ENCODE measurements at regions not wholly inside any gene's neighbourhood (a gene's known extent, or its start where the extent isn't known, plus 50 kb on each side); places are given as distances from the start of the nearest gene placed in this dataset.

DNA sequence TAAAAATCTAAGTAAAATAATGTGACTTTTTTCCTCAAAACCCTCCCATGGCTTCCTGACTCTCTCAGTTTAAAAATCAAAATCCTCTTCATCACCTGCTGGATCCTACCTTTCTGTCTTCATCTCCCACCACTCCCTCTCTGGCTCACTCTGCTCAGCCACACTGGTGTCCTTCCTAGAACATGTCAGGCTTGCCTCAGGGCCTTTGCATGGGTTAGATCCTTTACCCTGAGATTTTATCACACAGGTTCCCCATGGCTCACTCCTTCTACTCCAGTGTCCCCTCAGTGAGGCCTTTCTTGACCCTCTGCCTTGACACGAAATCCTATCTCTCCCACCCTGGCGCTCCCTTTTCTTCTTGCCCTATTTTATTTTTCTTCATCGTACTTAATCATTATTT, 141.8 kb downstream of the RPL22L1 start:
- Mint-ChIP-seq H3K27ac (no peak overlapping the region), H3K27me3 (peaks cover 12% of the 10 kb centered on the region), H3K4me3 (no peak overlapping the region), H3K4me1 (no peaks in the 10 kb centered on the region), H3K9me3 (no peaks in the 10 kb centered on the region), H3K36me3 (ENCODE audit: low read depth) (no peaks in the 10 kb centered on the region)
- POLR2A ChIA-PET: no interaction called here
- CTCF ChIA-PET: no interaction called here
- DNase-seq: no peak

GRCh38 chr3:170727754-170728153, 141.9 kb upstream of the SLC7A14 start:
- Mint-ChIP-seq H3K4me1 (no peaks in the 10 kb centered on the region), H3K36me3 (ENCODE audit: low read depth) (no peaks in the 10 kb centered on the region)
- CTCF ChIA-PET: no interaction called here

GRCh38 chr3:170726976-170727661, 141.2 kb upstream of the SLC7A14 start:
- H3K27ac Mint-ChIP-seq: no peak overlapping the region
- H3K4me1 Mint-ChIP-seq: no peaks in the 10 kb centered on the region
- ChIA-PET POLR2A (no interaction called here), CTCF (no interaction called here)
- H3K4me3 Mint-ChIP-seq: no peak overlapping the region
- H3K27me3 Mint-ChIP-seq: peaks cover 12% of the 10 kb centered on the region
- no peaks in the 10 kb centered on the region for H3K9me3 Mint-ChIP-seq
- DNase-seq: no peak
- H3K36me3 Mint-ChIP-seq (ENCODE audit: low read depth): no peaks in the 10 kb centered on the region

More at GRCh38 chr3:170727754-170728153, 141.9 kb upstream of the SLC7A14 start:
- H3K27me3 Mint-ChIP-seq: peaks cover 12% of the 10 kb centered on the region
- no peak for DNase-seq
- POLR2A ChIA-PET: no interaction called here
- no peak overlapping the region for H3K27ac Mint-ChIP-seq
- H3K9me3 Mint-ChIP-seq: no peaks in the 10 kb centered on the region
- H3K4me3 Mint-ChIP-seq: no peak overlapping the region

DNA sequence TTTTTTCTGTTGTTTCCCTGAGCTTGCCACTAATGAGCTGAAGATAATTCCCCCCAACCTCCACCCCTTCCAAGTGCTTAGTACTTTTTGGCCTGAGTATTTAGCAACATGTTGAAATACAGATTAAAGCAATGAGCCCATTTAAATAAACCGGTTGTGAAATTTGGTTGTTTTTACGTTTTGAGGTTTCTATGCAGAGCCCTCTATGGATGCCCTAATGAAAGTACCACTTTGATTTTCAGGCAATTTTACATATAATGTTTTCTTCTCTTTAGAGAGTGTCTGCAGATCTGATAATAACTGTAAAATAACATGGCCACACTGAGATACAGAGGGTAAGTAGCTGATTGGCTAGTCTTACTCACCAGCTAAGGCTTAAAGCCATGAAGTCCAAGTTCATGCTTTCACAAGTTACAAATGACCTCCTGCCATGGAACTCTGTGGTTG, 139.4 kb upstream of the SLC7A14 start:
- Mint-ChIP-seq H3K4me3 (no peak overlapping the region), H3K9me3 (no peaks in the 10 kb centered on the region), H3K36me3 (ENCODE audit: low read depth) (no peaks in the 10 kb centered on the region), H3K27ac (no peak overlapping the region), H3K27me3 (peaks cover 17% of the 10 kb centered on the region), H3K4me1 (no peaks in the 10 kb centered on the region)
- POLR2A ChIA-PET: no interaction called here
- CTCF ChIA-PET: no interaction called here
- no peak for DNase-seq

GRCh38 chr3:170724599-170725280, 138.9 kb upstream of the SLC7A14 start:
- H3K27me3 Mint-ChIP-seq: peaks cover 14% of the 10 kb centered on the region
- H3K4me1 Mint-ChIP-seq: no peaks in the 10 kb centered on the region
- H3K27ac Mint-ChIP-seq: no peak overlapping the region
- no peaks in the 10 kb centered on the region for H3K9me3 Mint-ChIP-seq
- CTCF ChIA-PET: no interaction called here
- DNase-seq: no peak
- no peak overlapping the region for H3K4me3 Mint-ChIP-seq
- POLR2A ChIA-PET: no interaction called here
- H3K36me3 Mint-ChIP-seq (ENCODE audit: low read depth): no peaks in the 10 kb centered on the region

- H3K9me3 Mint-ChIP-seq: peaks cover 1% of the 10 kb centered on the region
- no peaks in the 10 kb centered on the region for H3K36me3 Mint-ChIP-seq (ENCODE audit: low read depth)
- H3K27me3 Mint-ChIP-seq: peaks cover 17% of the 10 kb centered on the region
- ChIA-PET POLR2A (no interaction called here), CTCF (no interaction called here)
- no peak overlapping the region for H3K27ac Mint-ChIP-seq
- no peak overlapping the region for H3K4me3 Mint-ChIP-seq
- no peaks in the 10 kb centered on the region for H3K4me1 Mint-ChIP-seq
- DNase-seq: no peak
These were observed 137.4 kb upstream of the SLC7A14 start for GRCh38 chr3:170723241-170723640.

- H3K4me3 Mint-ChIP-seq: no peak overlapping the region
- DNase-seq: no peak
- CTCF ChIA-PET: no interaction called here
- H3K36me3 Mint-ChIP-seq (ENCODE audit: low read depth): no peaks in the 10 kb centered on the region
- peaks cover 1% of the 10 kb centered on the region for H3K9me3 Mint-ChIP-seq
- H3K27me3 Mint-ChIP-seq: peaks cover 17% of the 10 kb centered on the region
- H3K4me1 Mint-ChIP-seq: no peaks in the 10 kb centered on the region
- POLR2A ChIA-PET: no interaction called here
- H3K27ac Mint-ChIP-seq: no peak overlapping the region
These were observed 135.7 kb upstream of the SLC7A14 start for GRCh38 chr3:170721563-170721962.

DNA sequence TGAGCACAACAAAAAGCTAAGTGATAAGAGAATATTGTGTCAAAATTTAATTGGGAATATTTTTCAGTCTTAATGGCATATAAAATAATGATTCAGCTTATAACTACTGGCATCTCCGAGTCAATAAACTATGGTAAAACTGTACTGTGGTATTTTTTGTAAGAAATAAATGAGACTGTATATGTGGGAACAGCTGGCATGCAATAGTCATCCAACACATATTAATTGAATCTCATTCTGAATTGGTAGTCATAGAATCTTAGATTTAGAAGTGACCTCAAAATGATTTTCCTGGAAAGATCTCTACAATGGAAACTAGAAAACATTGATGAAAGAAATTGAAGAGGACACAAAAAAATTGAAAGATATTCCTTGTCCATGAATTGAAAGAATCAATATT, 133.4 kb upstream of the SLC7A14 start:
- Mint-ChIP-seq H3K9me3 (peaks cover 1% of the 10 kb centered on the region), H3K27me3 (peaks cover 26% of the 10 kb centered on the region), H3K4me1 (no peaks in the 10 kb centered on the region), H3K27ac (no peak overlapping the region), H3K36me3 (ENCODE audit: low read depth) (no peaks in the 10 kb centered on the region), H3K4me3 (no peak overlapping the region)
- DNase-seq: no peak
- CTCF ChIA-PET: no interaction called here
- POLR2A ChIA-PET: no interaction called here

DNA sequence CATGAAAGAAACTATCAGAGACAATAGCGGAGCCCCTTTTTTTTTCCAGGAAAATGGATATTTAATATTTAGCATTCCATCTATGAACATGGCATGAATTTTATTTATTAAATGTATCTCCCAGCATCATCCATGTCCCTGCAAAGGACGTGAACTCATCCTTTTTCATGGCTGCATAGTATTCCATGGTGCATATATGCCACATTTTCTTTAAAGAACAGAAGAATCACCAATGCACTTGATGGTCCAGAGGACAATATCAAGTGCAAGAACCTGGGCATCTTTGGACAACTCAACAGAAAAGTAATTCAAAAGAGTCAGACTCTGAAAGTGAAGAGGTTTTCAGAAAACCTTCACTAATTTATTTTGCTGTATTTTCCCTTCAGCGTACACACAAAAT, 133.0 kb upstream of the SLC7A14 start:
- Mint-ChIP-seq H3K4me3 (no peak overlapping the region), H3K27ac (no peak overlapping the region), H3K27me3 (peaks cover 24% of the 10 kb centered on the region), H3K9me3 (peaks cover 1% of the 10 kb centered on the region), H3K36me3 (ENCODE audit: low read depth) (no peaks in the 10 kb centered on the region), H3K4me1 (no peaks in the 10 kb centered on the region)
- ChIA-PET CTCF (no interaction called here), POLR2A (no interaction called here)
- no peak for DNase-seq

DNA sequence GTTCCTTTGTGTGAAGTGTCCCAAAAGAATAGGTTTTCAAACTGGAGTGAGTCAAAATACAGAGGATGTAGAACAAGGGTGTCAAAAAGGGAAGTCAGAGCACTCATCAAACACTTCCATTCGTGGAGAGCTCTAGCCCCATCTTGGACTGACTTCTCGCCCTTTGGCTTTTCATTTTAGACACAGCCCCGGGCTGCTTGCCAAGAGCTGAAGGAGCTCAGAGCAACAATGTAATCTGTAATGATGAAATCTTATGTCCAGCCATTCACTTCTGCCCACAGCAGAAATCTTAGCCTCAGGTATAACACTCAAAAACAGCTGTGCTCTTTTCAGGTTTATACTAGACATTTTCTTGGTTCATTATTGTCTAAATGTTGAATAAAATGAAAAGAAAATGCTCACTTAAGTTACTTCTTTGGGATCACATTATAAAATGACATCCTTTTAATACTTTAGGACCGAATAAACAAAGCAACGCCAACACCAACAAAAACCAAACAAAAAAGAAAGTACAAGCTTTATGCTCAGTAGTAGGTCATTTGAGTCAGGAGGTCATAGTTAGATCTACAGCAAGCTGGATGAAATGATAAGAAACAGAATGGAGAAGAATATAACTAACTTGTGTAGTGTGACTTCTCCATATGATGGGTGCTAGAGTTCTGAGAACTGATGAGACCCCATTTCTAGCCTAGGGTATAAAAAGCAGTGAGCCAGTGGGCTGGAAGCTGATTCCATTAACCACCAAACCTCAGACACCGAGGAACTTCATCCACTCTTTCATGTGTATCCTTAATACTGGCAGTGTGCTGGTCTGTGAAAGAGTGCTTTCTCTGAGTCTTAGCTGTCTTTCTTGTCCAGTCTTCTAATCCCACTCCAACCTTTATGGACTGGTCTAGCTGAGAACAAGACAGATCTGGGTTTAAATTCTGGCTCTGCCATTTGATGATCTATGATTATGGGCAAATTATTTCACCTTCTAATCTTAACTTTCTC, 131.8 kb upstream of the SLC7A14 start:
- no peaks in the 10 kb centered on the region for H3K36me3 Mint-ChIP-seq (ENCODE audit: low read depth)
- peaks cover 25% of the 10 kb centered on the region for H3K27me3 Mint-ChIP-seq
- H3K4me3 Mint-ChIP-seq: no peak overlapping the region
- H3K9me3 Mint-ChIP-seq: peaks cover 1% of the 10 kb centered on the region
- CTCF ChIA-PET: no interaction called here
- POLR2A ChIA-PET: no interaction called here
- no peaks in the 10 kb centered on the region for H3K4me1 Mint-ChIP-seq
- no peak for DNase-seq
- no peak overlapping the region for H3K27ac Mint-ChIP-seq

DNA sequence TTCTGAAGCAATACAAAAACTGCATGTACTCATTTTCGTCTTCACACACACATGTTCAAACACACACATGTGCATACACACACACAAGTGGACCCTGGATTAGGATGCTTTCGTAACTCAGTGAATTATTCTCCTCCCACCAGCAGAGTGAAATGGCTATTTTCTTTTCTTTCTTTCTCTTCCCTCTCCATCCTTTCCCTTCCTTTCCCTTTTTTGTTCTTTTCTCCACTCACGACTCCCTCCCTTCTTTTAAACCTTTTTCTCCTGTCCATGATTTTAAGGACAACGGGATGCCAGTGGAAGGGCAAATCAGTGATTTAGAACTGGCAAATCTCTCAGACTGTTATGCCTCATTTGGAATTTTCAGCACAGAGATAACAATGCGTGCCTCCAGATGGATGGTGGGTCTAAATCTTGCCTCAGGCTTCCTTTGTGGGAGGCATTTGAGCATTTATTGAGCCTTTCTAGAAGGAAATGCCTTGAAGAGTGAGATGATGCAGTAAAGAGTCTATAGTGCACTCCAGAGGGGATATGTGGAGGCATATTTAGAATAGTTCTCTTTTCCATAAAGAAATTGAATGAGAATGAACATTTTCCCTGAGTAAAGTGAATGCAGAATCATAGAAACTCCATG, 130.4 kb upstream of the SLC7A14 start:
- Mint-ChIP-seq H3K27me3 (peaks cover 24% of the 10 kb centered on the region), H3K4me3 (no peak overlapping the region), H3K36me3 (ENCODE audit: low read depth) (no peaks in the 10 kb centered on the region), H3K4me1 (no peaks in the 10 kb centered on the region), H3K9me3 (peaks cover 1% of the 10 kb centered on the region), H3K27ac (no peak overlapping the region)
- DNase-seq: no peak
- ChIA-PET CTCF (no interaction called here), POLR2A (no interaction called here)

DNA sequence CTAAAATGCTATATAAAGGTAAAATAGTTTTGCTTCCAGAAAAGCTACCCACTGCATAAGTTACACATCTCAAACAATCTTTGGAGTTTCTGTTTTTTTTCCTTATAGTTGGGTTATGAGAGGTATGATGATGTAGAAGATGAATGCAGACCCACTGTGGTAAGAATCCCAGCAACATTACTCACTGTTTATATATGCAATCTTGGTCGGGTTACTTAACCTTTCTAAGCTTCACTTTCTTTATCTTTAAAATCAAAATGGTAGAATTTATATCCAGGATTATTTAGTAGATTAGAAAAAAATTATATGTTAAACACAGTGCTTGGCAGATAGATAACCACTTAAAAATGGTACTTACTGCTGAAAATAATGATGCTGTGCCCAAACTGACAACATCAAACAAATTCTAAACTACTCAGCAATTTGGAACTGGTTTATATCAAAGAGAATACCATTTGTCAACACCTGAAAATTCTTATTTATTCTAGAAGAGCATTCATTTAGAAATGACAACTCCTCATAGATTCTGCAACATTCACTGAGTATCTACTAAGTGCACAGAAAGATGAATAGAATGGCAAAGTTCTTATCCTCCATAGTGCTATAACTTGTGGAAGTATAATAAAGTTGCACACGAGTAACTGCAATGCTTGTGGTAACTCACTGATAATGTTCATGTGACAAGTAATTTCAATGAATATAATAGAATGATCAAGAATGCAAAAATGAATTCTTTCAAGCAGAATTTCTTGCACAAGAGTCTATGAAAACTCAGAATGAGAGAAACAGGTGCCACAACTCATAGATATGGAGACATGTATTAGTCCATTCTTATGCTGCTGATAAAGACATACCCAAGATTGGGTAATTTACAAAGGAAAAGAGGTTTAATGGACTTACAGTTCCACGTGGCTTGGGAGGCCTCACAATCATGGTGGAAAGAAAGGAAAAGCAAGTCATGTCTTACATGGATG, 129.0 kb upstream of the SLC7A14 start:
- Mint-ChIP-seq H3K36me3 (ENCODE audit: low read depth) (no peaks in the 10 kb centered on the region), H3K4me3 (no peak overlapping the region), H3K9me3 (peaks cover 1% of the 10 kb centered on the region), H3K27me3 (peaks cover 25% of the 10 kb centered on the region), H3K4me1 (no peaks in the 10 kb centered on the region), H3K27ac (no peak overlapping the region)
- CTCF ChIA-PET: no interaction called here
- POLR2A ChIA-PET: no interaction called here
- DNase-seq: no peak

Data from activated CD4-positive, alpha-beta memory T cell treated with anti-CD3 and anti-CD28 coated beads, Interleukin-2, amount 10 ng/mL, durations not matched to agents 7 days and 5 days (primary cell).